ENCODE measurements at regions not wholly inside any gene's neighbourhood (a gene's known extent, or its start where the extent isn't known, plus 50 kb on each side); places are given as distances from the start of the nearest gene placed in this dataset.

GRCh38 chr5:5643481-5643880 lies 221.0 kb downstream of the ICE1 start:
- DNase-seq (ENCODE audit: low spot score), result no peak
- Mint-ChIP-seq H3K9me3 (ENCODE audit: low read depth) (no peaks in the 10 kb centered on the region), H3K27ac (ENCODE audit: unreplicated experiment) (no peak overlapping the region), H3K36me3 (ENCODE audit: low read depth) (no peaks in the 10 kb centered on the region), H3K4me3 (ENCODE audit: unreplicated experiment) (no peak overlapping the region), H3K27me3 (ENCODE audit: low read depth) (no peaks in the 10 kb centered on the region), H3K4me1 (ENCODE audit: low read depth) (peaks cover 1% of the 10 kb centered on the region)
- no peak for TF ChIP-seq CTCF (IDR thresholded peaks at IDR 0.05)

- Mint-ChIP-seq H3K4me3 (ENCODE audit: unreplicated experiment) (no peak overlapping the region), H3K36me3 (ENCODE audit: low read depth) (no peaks in the 10 kb centered on the region), H3K27me3 (ENCODE audit: low read depth) (peaks cover 2% of the 10 kb centered on the region), H3K4me1 (ENCODE audit: low read depth) (peaks cover 7% of the 10 kb centered on the region), H3K27ac (ENCODE audit: unreplicated experiment) (no peak overlapping the region), H3K9me3 (ENCODE audit: low read depth) (peaks cover under 1% of the 10 kb centered on the region)
- no peak for DNase-seq (ENCODE audit: low spot score)
- TF ChIP-seq CTCF (IDR thresholded peaks at IDR 0.05), result no peak
Observed at GRCh38 chr5:5638211-5638610, 215.7 kb downstream of the ICE1 start.

GRCh38 chr5:5637173-5637572 lies 214.7 kb downstream of the ICE1 start:
- peaks cover 7% of the 10 kb centered on the region for H3K4me1 Mint-ChIP-seq (ENCODE audit: low read depth)
- H3K27ac Mint-ChIP-seq (ENCODE audit: unreplicated experiment), result no peak overlapping the region
- no peaks in the 10 kb centered on the region for H3K36me3 Mint-ChIP-seq (ENCODE audit: low read depth)
- no peak overlapping the region for H3K4me3 Mint-ChIP-seq (ENCODE audit: unreplicated experiment)
- no peak for TF ChIP-seq CTCF (IDR thresholded peaks at IDR 0.05)
- DNase-seq (ENCODE audit: low spot score), result no peak
- peaks cover 2% of the 10 kb centered on the region for H3K27me3 Mint-ChIP-seq (ENCODE audit: low read depth)
- H3K9me3 Mint-ChIP-seq (ENCODE audit: low read depth), result peaks cover 8% of the 10 kb centered on the region

GRCh38 chr5:5634817-5635216 lies 212.3 kb downstream of the ICE1 start:
- H3K4me3 Mint-ChIP-seq (ENCODE audit: unreplicated experiment), result no peak overlapping the region
- peaks cover 7% of the 10 kb centered on the region for H3K4me1 Mint-ChIP-seq (ENCODE audit: low read depth)
- DNase-seq (ENCODE audit: low spot score), result no peak
- H3K27me3 Mint-ChIP-seq (ENCODE audit: low read depth), result peaks cover 2% of the 10 kb centered on the region
- TF ChIP-seq CTCF (IDR thresholded peaks at IDR 0.05), result no peak
- H3K9me3 Mint-ChIP-seq (ENCODE audit: low read depth), result peaks cover 11% of the 10 kb centered on the region
- no peaks in the 10 kb centered on the region for H3K36me3 Mint-ChIP-seq (ENCODE audit: low read depth)
- H3K27ac Mint-ChIP-seq (ENCODE audit: unreplicated experiment), result no peak overlapping the region

GRCh38 chr5:5633579-5633978 lies 211.1 kb downstream of the ICE1 start:
- peaks cover 7% of the 10 kb centered on the region for H3K4me1 Mint-ChIP-seq (ENCODE audit: low read depth)
- H3K27ac Mint-ChIP-seq (ENCODE audit: unreplicated experiment), result no peak overlapping the region
- no peaks in the 10 kb centered on the region for H3K36me3 Mint-ChIP-seq (ENCODE audit: low read depth)
- TF ChIP-seq CTCF (IDR thresholded peaks at IDR 0.05), result no peak
- no peak for DNase-seq (ENCODE audit: low spot score)
- peaks cover 2% of the 10 kb centered on the region for H3K27me3 Mint-ChIP-seq (ENCODE audit: low read depth)
- H3K9me3 Mint-ChIP-seq (ENCODE audit: low read depth), result peaks cover 11% of the 10 kb centered on the region
- H3K4me3 Mint-ChIP-seq (ENCODE audit: unreplicated experiment), result no peak overlapping the region

All from chondrocyte (in vitro differentiated cells).